ENCODE measurements at regions not wholly inside any gene's neighbourhood (a gene's known extent, or its start where the extent isn't known, plus 50 kb on each side); places are given as distances from the start of the nearest gene placed in this dataset.
"Not testable (repeated sequence)": the region's sequence is repeated elsewhere in the genome, so short reads cannot be mapped to it uniquely, and the experiment has no call there.

- no peak for DNase-seq
These were observed 342.4 kb downstream of the HGF start for GRCh38 chr7:81427461-81427860.

- DNase-seq = no peak
These were observed 349.2 kb downstream of the HGF start for GRCh38 chr7:81420526-81421226.

GRCh38 chr7:81419731-81420130 lies 350.1 kb downstream of the HGF start:
- no peak for DNase-seq

GRCh38 chr7:81416659-81417058 lies 353.2 kb downstream of the HGF start:
- no peak for DNase-seq

GRCh38 chr7:81415181-81415580 lies 354.7 kb downstream of the HGF start:
- no peak for DNase-seq

GRCh38 chr7:81414411-81414810 lies 355.4 kb downstream of the HGF start:
- DNase-seq = no peak

- DNase-seq = no peak
These were observed 359.3 kb downstream of the HGF start for GRCh38 chr7:81410471-81411117.

- DNase-seq = no peak
These were observed 361.1 kb downstream of the HGF start for GRCh38 chr7:81408728-81409127.

GRCh38 chr7:81407094-81407493 lies 362.8 kb downstream of the HGF start:
- no peak for DNase-seq

- no peak for DNase-seq
These were observed 365.2 kb downstream of the HGF start for GRCh38 chr7:81404669-81405068.

GRCh38 chr7:81402227-81402626 lies 367.6 kb downstream of the HGF start:
- DNase-seq = no peak

GRCh38 chr7:81399471-81399870 lies 370.4 kb downstream of the HGF start:
- no peak for DNase-seq

- DNase-seq = no peak
These were observed 375.8 kb downstream of the HGF start for GRCh38 chr7:81394029-81394428.

- DNase-seq = no peak
These were observed 376.8 kb downstream of the HGF start for GRCh38 chr7:81393018-81393417.

GRCh38 chr7:81385370-81385769 lies 384.5 kb downstream of the HGF start:
- DNase-seq = no peak

- DNase-seq = no peak
These were observed 386.0 kb downstream of the HGF start for GRCh38 chr7:81383846-81384245.

GRCh38 chr7:81374641-81375040 lies 395.2 kb downstream of the HGF start:
- DNase-seq = not testable (repeated sequence)

- DNase-seq = no peak
These were observed 399.0 kb downstream of the HGF start for GRCh38 chr7:81370822-81371221.

- DNase-seq = no peak
These were observed 402.4 kb downstream of the HGF start for GRCh38 chr7:81367326-81367931.

GRCh38 chr7:81366546-81366945 lies 403.3 kb downstream of the HGF start:
- no peak for DNase-seq

- no peak for DNase-seq
These were observed 408.0 kb downstream of the HGF start for GRCh38 chr7:81361769-81362312.

GRCh38 chr7:81355911-81356310 lies 413.9 kb downstream of the HGF start:
- DNase-seq = no peak

- no peak for DNase-seq
These were observed 420.8 kb downstream of the HGF start for GRCh38 chr7:81349044-81349443.

GRCh38 chr7:81339946-81340345 lies 421.1 kb upstream of the SEMA3C start:
- no peak for DNase-seq

All from hippocampal formation (tissue), 2 donors.